ENCODE measurements at regions not wholly inside any gene's neighbourhood (a gene's known extent, or its start where the extent isn't known, plus 50 kb on each side); places are given as distances from the start of the nearest gene placed in this dataset.
"Not testable (repeated sequence)": the region's sequence is repeated elsewhere in the genome, so short reads cannot be mapped to it uniquely, and the experiment has no call there.

DNA sequence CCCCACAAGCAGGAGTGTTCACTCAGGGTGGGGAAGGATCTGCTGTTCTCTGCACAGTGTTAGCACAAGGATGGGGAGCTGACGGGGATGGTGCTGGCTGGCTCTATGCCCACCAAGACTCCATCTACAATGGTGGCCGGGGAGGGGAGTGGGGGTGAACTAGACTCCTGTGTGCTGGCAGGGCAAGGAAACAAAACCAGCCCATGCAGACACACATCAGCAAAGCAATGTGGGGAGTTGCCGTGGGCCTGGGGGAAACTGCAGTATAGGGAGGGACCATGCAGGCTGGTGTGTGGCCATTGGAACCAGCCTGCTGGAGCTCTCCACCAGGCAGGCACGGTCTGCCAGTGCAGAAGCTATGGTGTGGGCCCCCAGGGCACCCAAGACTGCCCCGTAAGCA is 195.1 kb downstream of the PWWP3B start:
- no peak for DNase-seq

DNA sequence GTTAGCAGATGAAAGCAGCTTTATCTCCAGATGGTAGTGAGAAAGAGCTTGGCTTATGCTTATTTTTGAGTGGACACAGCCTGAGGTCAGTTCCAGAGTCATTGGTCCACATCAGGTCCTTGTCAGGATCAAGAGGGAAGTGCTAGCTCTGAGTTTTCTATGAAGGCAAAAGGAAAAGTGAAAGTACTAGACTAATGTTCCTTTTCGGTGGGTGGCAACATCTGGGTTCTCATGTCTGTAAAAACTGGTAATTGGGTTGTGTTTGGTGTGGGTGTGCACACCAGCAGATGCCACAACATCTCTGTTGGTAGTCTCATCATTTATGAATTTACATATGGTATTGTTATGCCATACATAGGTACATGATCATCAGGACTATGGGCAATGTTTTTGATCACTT is 210.5 kb downstream of the PWWP3B start:
- no peak for DNase-seq

DNA sequence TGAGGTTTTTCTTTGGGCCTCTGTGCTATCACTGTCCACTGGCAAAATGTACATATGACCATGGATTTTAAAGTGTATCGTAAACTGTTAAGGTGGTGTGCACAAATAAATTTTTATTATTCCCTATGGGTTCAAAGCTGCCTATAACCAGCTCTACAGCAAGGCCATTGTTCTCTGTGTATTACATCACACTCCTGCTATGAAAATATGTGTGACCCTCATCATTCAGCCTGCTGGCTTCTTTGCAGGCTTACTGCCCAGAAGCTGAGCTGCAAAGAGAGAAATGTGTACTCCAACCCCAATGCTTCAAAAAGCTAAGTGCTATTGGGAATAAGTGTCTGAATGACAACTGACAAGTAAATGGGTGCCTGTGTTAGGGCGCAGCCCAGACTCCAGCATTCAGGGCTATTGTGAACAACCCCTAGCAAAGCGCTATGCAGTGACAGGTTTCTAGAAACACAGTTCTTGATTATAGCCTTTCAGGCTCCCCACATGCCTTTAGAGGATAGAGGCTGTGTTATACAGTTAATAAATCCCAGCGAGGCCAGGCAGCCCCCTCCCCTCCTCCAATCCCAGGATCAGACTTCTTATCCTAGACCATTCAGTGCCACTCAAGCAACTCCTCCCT is 220.4 kb upstream of the RADX start:
- DNase-seq: no peak

DNA sequence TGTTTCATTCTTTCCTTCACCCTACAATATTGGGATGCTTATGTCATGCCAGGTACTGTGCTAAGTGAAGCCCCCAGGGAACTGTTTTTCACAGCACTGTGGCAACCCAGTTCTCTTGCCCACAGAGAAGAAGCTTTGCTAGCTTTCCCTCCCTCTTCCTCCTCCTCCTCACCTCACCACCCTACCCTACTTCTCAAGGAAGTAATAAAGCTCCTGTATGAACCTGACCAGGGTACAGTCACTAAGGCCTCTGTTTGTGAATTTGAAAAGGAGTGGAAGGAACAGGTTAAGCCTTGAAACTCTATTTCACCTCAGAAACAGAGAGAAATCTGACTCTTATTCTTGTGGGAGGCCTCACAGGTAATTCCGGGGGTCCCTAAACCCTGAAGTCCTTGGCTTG is 219.4 kb upstream of the RADX start:
- DNase-seq: no peak

DNA sequence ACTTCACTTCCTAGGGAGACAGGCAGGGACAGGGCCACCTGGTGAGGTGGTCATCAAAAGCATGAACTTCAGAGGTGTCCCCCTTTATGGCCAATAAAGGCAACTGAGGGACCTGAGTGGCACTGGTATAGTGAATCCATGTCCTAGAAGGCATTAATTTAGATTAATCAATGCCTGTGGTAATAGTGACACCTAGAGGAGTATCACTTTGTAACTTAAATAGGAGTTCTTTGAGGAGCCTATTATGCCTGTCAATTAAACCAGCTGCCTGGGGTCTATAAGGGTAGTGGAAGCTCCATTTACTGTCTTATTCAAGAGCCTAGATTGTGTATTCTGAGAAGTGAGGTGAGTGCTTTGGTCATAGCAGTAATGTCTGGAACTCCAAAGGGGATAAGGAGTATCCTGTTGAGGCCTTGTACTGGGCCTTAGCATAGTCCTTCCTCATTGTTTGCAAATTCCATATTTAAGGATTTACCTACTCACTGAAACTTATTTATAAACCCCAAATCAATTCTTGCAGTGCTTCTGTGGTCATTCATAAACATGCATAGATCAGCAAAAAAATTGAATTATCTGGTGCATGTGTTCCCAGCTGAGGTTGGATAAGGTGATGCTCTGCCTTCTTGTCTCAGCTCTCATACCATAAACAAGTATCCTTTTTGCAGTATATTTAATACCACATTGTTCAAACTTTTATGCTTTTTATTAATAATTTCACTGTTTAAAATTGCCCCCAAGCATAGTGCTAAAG is 213.8 kb upstream of the RADX start:
- DNase-seq: no peak

DNA sequence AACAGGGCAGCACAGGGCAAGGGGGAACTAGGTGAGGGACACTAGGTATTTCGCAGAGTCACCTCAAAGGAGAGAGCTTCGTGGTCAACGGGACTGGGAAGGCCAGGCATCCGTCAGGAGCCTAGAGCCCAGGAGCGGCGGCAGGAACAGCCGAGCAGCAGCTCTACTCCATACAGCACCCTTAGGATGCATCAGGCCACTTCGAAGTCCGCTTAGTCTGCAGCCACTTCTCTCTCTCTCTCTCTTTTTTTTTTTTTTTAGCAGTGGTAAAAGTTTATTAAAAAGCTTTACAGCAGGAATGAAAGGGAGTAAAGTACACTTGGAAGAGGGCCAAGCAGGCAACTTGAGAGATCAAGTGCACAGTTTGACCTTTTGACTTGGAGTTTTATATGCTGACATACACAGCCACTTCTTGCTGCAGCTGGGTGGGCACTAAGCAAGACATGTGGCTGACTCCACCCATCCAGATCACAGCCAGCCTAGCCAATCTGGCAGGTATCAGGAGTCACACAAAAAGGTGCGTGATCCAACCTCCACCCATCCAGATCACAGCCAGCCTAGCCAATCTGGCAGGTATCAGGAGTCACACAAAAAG is 209.7 kb upstream of the RADX start:
- DNase-seq: no peak

DNA sequence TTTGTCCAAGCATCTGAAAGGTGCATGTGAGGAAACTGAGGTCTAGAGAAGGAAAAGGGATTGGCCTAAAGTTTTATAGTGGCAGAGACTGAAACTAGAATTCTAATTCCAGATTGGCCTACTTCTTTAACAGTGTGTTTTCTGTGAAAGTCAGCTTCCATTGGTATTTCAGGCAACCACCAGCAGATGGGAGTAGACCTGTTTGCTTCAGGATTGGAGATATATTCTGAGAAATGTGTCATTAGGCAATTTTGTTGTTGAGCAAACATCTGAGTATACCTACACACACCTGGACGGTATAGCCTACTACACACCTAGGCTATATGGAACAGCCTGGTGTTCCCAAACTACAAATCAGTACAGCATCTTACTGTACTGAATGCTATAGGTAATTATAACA is 207.3 kb upstream of the RADX start:
- DNase-seq: no peak

DNA sequence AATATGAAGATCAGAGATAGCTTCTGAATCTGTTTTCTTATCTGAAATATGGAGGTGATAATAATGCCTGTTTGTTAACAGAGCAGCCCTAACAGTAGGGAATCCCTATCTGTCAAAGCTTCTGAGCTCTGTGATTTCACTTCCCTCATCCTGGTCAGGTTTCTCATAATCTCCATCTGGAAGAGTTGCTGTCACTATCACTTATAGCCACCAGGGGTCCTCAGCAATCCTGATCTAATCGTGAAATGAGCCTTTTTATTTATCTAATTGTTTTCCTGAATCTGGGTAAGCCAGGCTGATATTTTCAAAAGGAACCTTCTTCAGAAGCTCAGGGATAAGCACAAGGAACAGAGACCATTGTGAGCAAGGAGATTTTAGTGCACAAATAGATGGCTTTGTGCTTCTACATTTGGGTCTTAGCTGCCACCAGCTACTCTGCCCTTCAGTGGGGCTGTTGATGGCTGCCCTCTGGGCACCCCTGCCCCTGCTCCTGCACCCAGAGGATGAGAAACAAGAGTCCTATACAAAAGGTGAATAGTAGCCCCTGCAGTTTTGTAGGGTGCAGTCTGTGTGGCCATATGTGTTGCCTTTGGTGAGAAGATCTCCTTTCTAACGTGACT is 196.4 kb upstream of the RADX start:
- DNase-seq: peak; percentile 9

DNA sequence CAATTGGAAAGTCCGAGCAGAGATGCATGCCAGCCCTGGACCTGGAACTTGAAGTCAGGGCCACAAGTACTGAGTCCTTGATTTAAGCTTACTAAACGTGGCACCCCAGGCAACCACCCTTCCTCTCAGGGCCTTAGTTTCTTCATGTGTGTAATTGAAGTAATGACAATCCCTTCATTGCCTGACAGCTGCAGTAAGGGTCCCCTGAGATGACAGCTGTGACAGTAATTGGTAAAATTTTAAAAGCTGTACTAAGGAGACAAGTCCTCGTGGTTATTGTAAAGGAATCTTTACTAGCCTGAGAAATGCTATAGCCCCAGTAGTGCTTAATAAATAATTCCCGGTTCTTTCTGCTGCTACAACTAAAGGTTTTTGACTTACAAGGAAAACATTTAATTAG is 175.1 kb upstream of the RADX start:
- DNase-seq: no peak

DNA sequence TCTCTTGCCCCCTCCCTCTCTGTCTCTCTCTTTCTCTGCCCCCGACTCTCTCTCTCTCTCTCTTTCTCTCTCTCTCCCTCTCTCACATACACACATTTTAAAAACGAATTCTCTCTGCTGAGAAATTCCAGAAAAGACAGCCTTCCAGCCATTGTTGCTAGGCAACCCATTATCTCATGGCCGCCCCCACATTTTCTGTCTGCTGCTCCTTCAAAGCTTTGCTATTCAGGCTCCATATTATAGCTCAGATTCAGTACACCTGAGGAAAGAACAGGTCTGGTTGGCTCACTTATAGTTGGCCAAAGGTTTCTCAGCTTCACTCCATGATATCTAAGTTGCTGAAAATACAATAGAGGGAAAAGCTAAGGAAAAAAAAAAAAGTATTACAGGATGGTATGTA is 174.4 kb upstream of the RADX start:
- no peak for DNase-seq

DNA sequence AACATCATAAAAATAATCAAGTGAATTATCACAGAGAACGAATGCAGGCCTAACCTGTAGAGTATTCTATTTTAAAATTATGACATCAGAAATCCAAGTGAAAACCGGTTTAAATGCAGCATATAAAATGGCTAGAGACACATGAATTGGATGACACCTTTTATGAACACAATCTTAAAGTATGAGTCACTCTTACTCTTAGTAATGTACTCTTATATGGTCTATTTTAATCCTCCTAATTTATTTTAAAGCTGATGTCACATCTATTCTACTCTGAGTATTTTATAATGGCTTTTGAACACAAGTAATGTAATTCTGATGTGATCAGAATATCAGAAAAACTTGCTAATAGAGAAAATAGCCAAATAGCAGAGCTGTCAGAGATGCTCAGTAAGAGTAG is 161.4 kb upstream of the RADX start:
- DNase-seq: no peak

DNA sequence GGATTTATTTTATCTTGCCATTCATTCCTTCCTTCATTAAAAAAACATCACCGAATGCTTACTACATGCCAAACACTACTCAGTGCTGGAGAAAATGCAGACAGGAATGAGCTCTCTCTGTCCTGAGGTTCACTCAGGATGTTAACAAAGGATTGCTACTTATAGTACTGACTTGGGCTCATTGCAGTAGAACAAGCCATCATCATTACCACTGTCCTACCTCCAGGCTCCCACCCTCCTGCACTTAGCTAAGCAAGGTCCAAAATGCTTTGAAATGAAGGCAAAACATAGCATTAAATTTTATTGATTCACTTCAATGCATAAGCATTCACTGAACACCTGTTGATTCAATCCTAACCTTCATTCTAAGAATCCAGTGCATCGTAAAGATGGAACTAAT is 159.8 kb upstream of the RADX start:
- DNase-seq: no peak

DNA sequence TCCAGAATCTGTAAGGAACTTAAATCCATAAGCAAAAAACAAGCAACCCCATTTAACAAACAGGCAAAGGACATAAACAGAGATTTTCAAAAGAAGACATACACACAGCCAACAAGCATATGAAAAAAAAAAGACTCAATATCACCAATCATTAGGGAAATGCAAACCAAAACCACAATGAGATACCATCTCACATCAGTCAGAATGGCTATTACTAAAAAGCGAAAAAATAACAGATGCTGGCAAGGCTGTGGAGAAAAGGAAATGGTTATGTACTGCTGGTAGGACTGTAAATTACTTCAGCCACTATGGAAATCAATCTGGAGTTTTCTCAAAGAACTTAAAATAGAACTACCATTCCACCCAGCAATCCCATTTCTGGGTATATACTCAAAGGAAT is 156.8 kb upstream of the RADX start:
- no peak for DNase-seq

DNA sequence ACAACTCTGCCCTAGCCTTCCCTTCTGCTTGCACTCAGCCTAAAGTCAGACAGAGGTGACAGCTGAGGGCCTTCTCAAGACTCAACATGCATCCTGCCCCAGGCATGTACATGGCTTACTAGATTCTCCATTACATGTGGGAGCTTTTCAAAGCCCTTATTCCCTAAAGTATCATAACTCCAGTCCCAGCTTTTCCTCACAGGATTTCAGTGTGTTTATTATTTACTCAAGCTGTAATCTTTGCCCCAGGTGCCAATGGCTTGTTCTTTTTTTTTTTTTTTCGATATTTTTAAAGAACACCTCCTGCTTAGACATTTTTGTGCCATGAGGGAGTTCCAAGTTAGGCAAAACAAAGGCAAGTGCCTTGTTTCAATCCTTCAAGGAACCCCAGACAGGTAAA is 154.0 kb upstream of the RADX start:
- DNase-seq: no peak

DNA sequence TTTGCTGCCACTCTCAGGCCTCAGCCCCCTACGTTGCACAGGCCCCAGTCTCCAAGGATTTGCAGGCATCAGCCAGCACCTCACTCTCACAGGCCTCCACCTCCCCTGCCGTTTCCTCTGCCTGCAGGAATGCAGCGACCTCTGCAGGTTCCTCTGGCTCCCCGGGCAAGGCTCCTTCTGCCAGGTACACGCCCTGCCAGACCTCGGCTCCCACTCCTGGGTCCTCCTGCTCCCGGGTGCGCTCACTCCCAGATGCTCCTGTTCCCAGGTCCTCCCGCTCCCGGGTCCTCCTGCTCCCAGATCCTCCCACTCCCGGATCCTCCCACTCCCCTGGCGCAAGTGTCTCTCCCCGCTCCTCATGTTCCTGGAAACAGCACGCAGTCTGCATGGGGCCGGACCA is 144.4 kb upstream of the RADX start:
- no peak for DNase-seq

DNA sequence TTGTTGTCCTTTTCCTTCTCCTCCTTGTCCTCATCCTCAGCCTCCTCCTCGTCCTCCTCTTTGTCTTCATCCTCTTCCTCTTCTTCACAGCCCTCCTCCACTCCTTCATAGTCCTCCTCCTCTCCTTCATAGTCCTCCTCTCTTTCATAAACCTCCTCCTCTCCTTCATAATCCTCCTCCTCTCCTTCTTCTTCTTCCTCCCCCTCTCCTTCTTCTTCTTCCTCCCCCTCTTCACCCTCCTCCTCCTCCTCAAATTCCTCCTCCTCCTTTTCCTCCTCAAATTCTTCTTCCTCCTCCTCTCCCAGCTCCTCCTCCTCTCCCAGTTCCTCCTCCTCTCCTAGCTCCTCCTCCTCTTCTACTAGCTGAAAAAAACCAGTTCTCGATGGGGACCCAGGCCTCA is 143.8 kb upstream of the RADX start:
- no peak for DNase-seq

DNA sequence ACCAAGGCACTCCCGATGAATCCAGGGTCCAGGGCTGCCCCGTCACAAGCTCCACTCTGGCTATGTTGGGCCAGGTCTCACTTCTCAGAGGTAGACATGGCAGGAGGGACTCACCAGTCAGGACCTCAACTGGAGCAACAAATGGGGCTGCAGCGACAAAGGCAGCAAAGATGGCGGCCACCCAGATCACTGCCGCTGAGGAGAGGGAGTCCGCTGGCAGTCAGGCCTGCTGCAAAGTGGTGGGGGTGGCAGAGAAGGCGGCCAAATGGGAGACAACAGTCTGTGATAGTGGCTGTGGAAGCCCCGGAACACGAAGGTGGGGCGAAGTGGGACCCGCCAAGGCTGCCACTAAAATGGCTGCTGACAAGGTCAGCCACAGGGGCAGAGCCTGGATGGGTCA is 143.3 kb upstream of the RADX start:
- DNase-seq: no peak

DNA sequence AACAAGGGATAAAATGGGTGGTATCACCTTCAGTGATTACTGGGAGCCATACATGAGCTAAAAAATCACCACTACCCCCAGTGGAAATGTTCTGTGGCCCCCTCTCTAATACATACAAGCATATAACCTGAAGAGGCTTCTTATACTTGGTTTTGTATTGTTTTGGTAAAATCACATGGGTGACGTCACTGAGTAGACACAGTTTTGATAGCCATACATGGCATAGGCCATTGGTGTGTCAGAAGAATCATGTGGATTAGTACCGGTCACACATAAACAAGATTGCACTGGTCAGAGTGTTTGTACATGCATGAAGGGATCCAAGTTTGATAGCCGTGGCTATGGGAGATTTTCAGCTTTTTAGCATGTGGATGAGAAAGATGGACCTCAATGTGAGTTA is 131.9 kb upstream of the RADX start:
- no peak for DNase-seq

DNA sequence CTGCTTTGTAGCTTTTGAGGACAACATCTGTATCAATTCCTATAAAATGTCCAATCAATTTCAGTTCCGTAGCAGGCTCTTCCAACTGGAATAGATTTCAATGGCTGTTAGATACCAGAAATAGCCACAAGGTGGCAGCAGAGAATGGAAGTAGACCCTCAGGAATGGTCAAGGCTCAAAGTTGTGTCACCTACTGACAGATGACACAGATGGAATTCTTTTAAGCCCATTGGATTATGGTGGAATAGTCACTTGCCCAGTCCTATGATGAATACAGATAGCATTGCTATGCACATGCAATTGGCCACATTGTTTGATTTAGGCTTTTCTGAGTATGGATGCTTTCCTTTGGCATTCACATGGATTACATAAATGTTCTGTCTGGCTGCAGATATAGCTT is 130.4 kb upstream of the RADX start:
- peak; percentile 20 for DNase-seq

DNA sequence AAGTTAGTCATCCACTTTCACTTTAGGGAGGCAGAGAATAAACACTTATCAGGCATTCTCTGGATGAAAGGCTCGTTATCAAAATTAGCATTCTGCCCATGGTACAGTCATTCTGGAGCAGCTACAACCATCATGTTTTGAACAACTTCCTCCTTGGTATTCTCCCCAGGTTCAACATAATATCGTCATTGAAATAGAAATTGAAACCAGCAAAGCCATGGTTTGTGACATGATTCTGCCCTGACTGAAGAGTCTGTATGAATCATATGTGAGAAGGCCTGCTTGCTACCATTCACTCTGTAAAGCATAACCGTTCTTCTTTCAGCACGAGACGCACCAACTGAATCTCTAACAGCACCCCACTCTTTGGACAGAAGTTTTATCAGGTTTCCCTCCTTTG is 127.5 kb upstream of the RADX start:
- no peak for DNase-seq

DNA sequence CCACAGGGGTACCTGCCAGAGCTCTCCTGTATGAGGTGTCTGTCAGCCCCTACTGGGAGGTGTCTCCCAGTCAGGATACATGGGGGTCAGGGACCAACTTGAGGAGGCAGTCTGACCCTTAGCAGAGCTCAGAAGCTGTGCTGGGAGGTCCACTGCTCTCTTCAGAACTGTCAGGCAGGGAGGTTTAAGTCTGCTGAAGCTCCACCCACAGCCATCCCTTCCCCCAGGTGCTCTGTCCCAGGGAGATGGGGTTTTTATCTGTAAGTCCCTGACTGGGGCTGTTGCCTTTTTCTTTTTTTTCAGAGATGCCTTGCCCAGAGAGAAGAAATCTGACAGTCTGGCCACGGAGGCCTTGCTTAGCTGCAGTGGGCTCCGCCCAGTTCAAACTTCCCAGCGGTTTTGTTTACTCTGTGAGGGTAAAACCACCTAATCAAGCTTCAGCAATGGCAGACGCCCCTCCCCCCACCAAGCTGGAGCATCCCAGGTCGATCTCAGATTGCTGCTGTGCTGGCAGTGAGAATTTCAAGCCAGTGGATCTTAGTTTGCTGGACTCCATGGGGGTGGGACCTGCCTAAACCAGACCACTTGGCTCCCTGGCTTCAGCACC is 118.5 kb upstream of the RADX start:
- DNase-seq: not testable (repeated sequence)

DNA sequence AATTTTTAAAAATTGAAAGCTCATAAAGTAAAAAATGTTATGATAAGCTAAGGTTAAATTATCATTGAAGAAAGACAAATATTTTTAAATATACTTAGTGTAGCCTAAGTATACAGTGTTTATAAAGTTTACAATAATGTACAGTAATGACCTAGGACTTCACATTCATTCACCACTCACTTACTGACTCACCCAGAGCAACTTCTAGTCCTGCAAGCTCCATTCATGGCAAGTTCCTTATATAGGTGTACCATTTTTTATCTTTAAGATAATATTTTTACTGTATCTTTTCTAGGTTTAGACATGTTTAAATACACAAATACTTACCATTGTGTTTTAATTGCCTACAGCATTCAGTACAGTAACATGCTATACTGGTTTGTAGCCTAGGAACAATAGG is 112.3 kb upstream of the RADX start:
- DNase-seq: no peak

DNA sequence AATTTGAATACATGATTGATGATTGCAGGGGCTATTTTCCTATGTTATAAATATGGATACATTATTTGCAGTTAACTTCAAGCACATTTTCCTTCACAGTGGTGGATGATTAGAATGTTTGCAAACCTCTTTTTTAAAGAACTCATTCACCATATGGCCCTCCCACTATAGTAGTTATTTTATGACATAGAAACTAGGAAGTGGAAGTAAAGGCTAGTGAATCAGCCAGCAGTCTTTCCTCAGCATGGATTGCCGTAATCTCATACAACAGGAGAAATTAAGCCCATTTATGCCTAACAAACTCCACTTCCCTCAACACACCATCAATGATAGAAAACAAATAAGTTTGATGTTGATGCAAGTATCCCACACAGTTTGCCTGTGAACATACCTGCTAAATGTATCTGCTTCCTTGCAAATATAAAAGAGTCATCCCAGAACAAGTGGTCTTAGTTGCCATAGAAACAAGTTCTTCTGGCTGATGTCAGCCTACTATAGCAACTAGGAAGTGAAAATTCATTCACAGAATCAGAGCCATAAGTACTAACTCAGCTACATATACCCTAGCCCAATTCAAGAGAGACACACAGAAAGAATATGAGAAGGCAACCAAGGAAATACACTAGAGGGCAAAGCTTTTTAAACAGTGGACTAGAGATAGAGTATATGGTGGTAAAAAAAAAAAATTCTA is 100.9 kb upstream of the RADX start:
- DNase-seq: no peak

Measured in amniotic stem cell (primary cell).